Astrocyte (in vitro differentiated cells and primary cell): ENCODE measurements at regions not wholly inside any gene's neighbourhood (a gene's known extent, or its start where the extent isn't known, plus 50 kb on each side); places are given as distances from the start of the nearest gene placed in this dataset.

Experiments used
- DNase-seq: peaks from one replicate; pipeline ENCODE4 v3.0.0-alpha.2; 2010; ENCODE audit warnings: low read depth
- FAIRE-seq: peaks from 2 replicates; lab custom pipeline; 2011; peaks lifted over from hg19 to GRCh38; lab: Jason Lieb, UNC
- H2AFZ ChIP-seq: 2 replicates; pipeline ENCODE4 v1.6.0; 2012; ENCODE audit warnings: low read depth, low read length, inconsistent platforms
- H3K27ac ChIP-seq: 2 replicates; pipeline ENCODE4 v1.5.1; 2011; ENCODE audit warnings: low read depth, low read length, inconsistent platforms
- H3K27me3 ChIP-seq: 2 replicates; pipeline ENCODE4 v1.6.0; 2011; ENCODE audit warnings: low read length, inconsistent platforms; ENCODE audit not compliant: insufficient read depth
- H3K36me3 ChIP-seq: 2 replicates; pipeline ENCODE4 v1.5.1; 2011; ENCODE audit warnings: low read length, inconsistent platforms; ENCODE audit not compliant: insufficient read depth
- H3K4me1 ChIP-seq: 2 replicates; pipeline ENCODE4 v1.5.1; 2011; ENCODE audit warnings: low read length, inconsistent platforms; ENCODE audit not compliant: insufficient read depth
- H3K4me2 ChIP-seq: 2 replicates; pipeline ENCODE4 v1.6.0; 2012; ENCODE audit warnings: low read length, inconsistent platforms
- H3K4me3 ChIP-seq: 2 replicates; pipeline ENCODE4 v1.5.1; 2011; ENCODE audit warnings: low read depth, mild to moderate bottlenecking, low read length, inconsistent platforms; ENCODE audit not compliant: insufficient read depth
- H3K79me2 ChIP-seq: 2 replicates; pipeline ENCODE4 v1.6.0; 2012; ENCODE audit warnings: mild to moderate bottlenecking, low read length, inconsistent platforms; ENCODE audit not compliant: insufficient read depth
- H3K9ac ChIP-seq: 2 replicates; pipeline ENCODE4 v1.6.0; 2012; ENCODE audit warnings: mild to moderate bottlenecking, low read length, inconsistent platforms
- H3K9me3 ChIP-seq: 2 replicates; pipeline ENCODE4 v1.5.1; 2012; ENCODE audit warnings: low read depth, mild to moderate bottlenecking, low read length, inconsistent platforms; ENCODE audit not compliant: insufficient read depth
- H4K20me1 ChIP-seq: 2 replicates; pipeline ENCODE4 v1.6.0; 2012; ENCODE audit warnings: low read length, inconsistent platforms; ENCODE audit not compliant: insufficient read depth
- H3K27ac Mint-ChIP-seq: one replicate; pipeline ENCODE4 v1.8.0; 2021; ENCODE audit warnings: mild to moderate bottlenecking, mixed read lengths; ENCODE audit not compliant: unreplicated experiment
- H3K27me3 Mint-ChIP-seq: one replicate; pipeline ENCODE4 v1.8.0; 2021; ENCODE audit warnings: low read depth, mixed read lengths; ENCODE audit not compliant: unreplicated experiment
- H3K36me3 Mint-ChIP-seq: one replicate; pipeline ENCODE4 v1.8.0; 2021; ENCODE audit warnings: low read depth, mixed read lengths; ENCODE audit not compliant: unreplicated experiment
- H3K4me1 Mint-ChIP-seq: one replicate; pipeline ENCODE4 v1.8.0; 2021; ENCODE audit warnings: low read depth, mixed read lengths; ENCODE audit not compliant: unreplicated experiment
- H3K4me3 Mint-ChIP-seq: one replicate; pipeline ENCODE4 v1.8.0; 2021; ENCODE audit warnings: mild to moderate bottlenecking, moderate library complexity, mixed read lengths; ENCODE audit not compliant: unreplicated experiment
- H3K9me3 Mint-ChIP-seq: one replicate; pipeline ENCODE4 v1.8.0; 2021; ENCODE audit warnings: mild to moderate bottlenecking, mixed read lengths; ENCODE audit not compliant: unreplicated experiment
- EZH2 ChIP-seq: IDR thresholded peaks from 2 replicates; pipeline ENCODE4 v1.6.1; 2012; ENCODE audit warnings: mild to moderate bottlenecking, low read length, inconsistent platforms; ENCODE audit not compliant: insufficient read depth
- TF ChIP-seq, protein P1 (sequence below): IDR thresholded peaks from 2 replicates; pipeline ENCODE4 v1.5.1; 2011; ENCODE audit warnings: low read depth, mild to moderate bottlenecking, inconsistent platforms, low read length, moderate library complexity; ENCODE audit not compliant: insufficient read depth

DNA sequence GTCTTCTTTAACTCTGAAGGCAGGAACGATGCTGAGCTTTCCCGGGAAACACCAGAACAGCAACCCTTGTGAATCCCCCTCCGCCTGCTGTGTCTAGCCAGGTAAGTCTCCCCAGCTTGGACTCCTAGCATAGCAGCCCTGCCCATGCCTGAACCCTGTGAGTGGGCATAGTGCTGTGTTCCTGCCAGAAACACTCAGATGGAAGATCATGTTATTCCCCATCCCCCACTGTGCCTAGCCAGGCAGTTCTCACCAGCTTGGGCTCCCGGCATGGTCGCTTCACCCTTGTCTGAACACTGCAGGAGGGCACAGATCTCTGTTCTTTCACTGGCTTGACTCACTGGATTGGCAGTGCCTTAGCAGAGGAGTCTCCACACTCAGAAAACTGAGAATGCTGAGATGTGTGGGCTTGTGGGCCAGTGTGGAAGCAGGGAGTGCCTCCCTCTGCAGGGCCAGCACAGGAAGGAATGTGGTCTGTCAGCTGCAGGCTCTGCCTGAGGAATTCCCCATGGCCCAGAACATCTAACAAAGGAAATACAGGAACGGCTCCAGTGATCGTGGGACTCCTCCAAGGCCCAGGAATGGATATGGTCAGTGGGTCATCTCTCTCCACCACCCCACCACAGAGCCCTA lies 440.1 kb upstream of the ADGRB3 start:
- Histone ChIP-seq H3K4me2 (no peak overlapping the region), H3K79me2 (no peaks in the 10 kb centered on the region), H3K9ac (no peak overlapping the region), H4K20me1 (no peaks in the 10 kb centered on the region), H3K4me3 (no peak overlapping the region), H3K9me3 (peaks cover 3% of the 10 kb centered on the region), H2AFZ (no peak overlapping the region), H3K27ac (no peak overlapping the region), H3K4me1 (no peaks in the 10 kb centered on the region), H3K36me3 (no peaks in the 10 kb centered on the region), H3K27me3 (no peaks in the 10 kb centered on the region)
- TF ChIP-seq, protein P1, sequence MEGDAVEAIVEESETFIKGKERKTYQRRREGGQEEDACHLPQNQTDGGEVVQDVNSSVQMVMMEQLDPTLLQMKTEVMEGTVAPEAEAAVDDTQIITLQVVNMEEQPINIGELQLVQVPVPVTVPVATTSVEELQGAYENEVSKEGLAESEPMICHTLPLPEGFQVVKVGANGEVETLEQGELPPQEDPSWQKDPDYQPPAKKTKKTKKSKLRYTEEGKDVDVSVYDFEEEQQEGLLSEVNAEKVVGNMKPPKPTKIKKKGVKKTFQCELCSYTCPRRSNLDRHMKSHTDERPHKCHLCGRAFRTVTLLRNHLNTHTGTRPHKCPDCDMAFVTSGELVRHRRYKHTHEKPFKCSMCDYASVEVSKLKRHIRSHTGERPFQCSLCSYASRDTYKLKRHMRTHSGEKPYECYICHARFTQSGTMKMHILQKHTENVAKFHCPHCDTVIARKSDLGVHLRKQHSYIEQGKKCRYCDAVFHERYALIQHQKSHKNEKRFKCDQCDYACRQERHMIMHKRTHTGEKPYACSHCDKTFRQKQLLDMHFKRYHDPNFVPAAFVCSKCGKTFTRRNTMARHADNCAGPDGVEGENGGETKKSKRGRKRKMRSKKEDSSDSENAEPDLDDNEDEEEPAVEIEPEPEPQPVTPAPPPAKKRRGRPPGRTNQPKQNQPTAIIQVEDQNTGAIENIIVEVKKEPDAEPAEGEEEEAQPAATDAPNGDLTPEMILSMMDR: no peak
- TF ChIP-seq EZH2: no peak
- H3K9me3 Mint-ChIP-seq: peaks cover 3% of the 10 kb centered on the region
- H3K36me3 Mint-ChIP-seq: no peaks in the 10 kb centered on the region
- H3K27ac Mint-ChIP-seq: peak overlapping the region; percentile 69
- no peak for FAIRE-seq
- no peak for DNase-seq
- H3K4me3 Mint-ChIP-seq: no peak overlapping the region
- peaks cover 28% of the 10 kb centered on the region for H3K4me1 Mint-ChIP-seq
- H3K27me3 Mint-ChIP-seq: no peaks in the 10 kb centered on the region

GRCh38 chr6:68192988-68193387 lies 442.1 kb upstream of the ADGRB3 start:
- TF ChIP-seq, protein P1: no peak
- TF ChIP-seq EZH2: no peak
- no peak for DNase-seq
- peaks cover 20% of the 10 kb centered on the region for H3K4me1 Mint-ChIP-seq
- H3K27me3 ChIP-seq: no peaks in the 10 kb centered on the region
- no peaks in the 10 kb centered on the region for H3K36me3 ChIP-seq
- peaks cover 3% of the 10 kb centered on the region for H3K9me3 ChIP-seq
- H3K36me3 Mint-ChIP-seq: no peaks in the 10 kb centered on the region
- H2AFZ ChIP-seq: no peak overlapping the region
- H3K27me3 Mint-ChIP-seq: no peaks in the 10 kb centered on the region
- H3K79me2 ChIP-seq: no peaks in the 10 kb centered on the region
- H3K9me3 Mint-ChIP-seq: peaks cover 3% of the 10 kb centered on the region
- H3K27ac ChIP-seq: no peak overlapping the region
- H3K27ac Mint-ChIP-seq: no peak overlapping the region
- no peaks in the 10 kb centered on the region for H3K4me1 ChIP-seq
- H3K4me2 ChIP-seq: no peak overlapping the region
- no peak overlapping the region for H3K9ac ChIP-seq
- FAIRE-seq: no peak
- H3K4me3 Mint-ChIP-seq: no peak overlapping the region
- no peak overlapping the region for H3K4me3 ChIP-seq
- no peaks in the 10 kb centered on the region for H4K20me1 ChIP-seq

DNA sequence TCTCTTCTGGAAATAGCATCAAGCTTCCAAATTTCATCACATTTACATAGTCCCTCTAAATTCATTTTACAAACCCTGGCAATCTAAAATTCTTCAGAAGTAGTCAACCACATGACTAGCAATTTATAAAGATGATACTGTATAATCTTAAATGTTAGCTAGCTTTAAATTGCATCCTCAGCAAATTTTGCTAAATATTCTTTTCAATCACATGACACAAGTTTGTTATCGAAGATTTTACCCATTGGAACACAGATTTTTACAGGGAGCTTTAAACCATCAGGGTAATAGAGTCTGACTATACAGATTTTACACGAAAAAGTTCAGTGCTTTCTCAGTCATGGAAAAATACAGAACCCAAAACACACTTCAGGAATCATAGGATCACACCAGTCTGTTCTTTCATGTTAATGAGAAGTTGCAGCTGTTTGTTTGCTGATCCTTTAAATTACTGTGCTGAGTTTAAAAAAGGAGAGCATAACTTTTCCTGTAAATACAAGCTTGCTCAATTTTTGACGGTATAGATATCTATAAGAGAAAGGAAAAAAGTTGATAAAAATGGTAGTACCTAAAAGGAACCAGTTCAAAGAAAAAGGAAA lies 445.8 kb upstream of the ADGRB3 start:
- FAIRE-seq: no peak
- H3K4me1 Mint-ChIP-seq: no peaks in the 10 kb centered on the region
- no peaks in the 10 kb centered on the region for H3K36me3 Mint-ChIP-seq
- Histone ChIP-seq H3K4me1 (no peaks in the 10 kb centered on the region), H3K4me3 (no peak overlapping the region), H3K36me3 (no peaks in the 10 kb centered on the region), H3K27me3 (no peaks in the 10 kb centered on the region), H3K9ac (no peak overlapping the region), H4K20me1 (no peaks in the 10 kb centered on the region), H3K4me2 (no peak overlapping the region), H3K79me2 (no peaks in the 10 kb centered on the region), H2AFZ (no peak overlapping the region), H3K9me3 (no peaks in the 10 kb centered on the region), H3K27ac (no peak overlapping the region)
- no peak overlapping the region for H3K27ac Mint-ChIP-seq
- H3K4me3 Mint-ChIP-seq: no peak overlapping the region
- H3K9me3 Mint-ChIP-seq: no peaks in the 10 kb centered on the region
- TF ChIP-seq, protein P1: no peak
- no peak for TF ChIP-seq EZH2
- no peak for DNase-seq
- H3K27me3 Mint-ChIP-seq: no peaks in the 10 kb centered on the region
